Liver (tissue), 8 donors: ENCODE measurements at regions not wholly inside any gene's neighbourhood (a gene's known extent, or its start where the extent isn't known, plus 50 kb on each side); places are given as distances from the start of the nearest gene placed in this dataset.

ENCODE experiments used
- DNase-seq: peaks from one replicate; pipeline ENCODE4 v3.0.0-alpha.2; 2017; ENCODE audit warnings: low spot score
- H3K27ac ChIP-seq, 2 donors: one replicate each; pipeline ENCODE4 v1.7.0; 2013; ENCODE audit warnings: inconsistent platforms in 2 of 2, low read length in 2 of 2, control low read depth in 1 of 2, low read depth in 1 of 2, mild to moderate bottlenecking in 1 of 2
- H3K27me3 ChIP-seq, 4 donors: one replicate each; pipeline versions ENCODE4 v1.6.1 to v1.7.0; 2013; ENCODE audit warnings: low read length in 3 of 4, inconsistent platforms in 1 of 4, mild to moderate bottlenecking in 1 of 4, moderate library complexity in 1 of 4; ENCODE audit not compliant: control insufficient read depth in 4 of 4, insufficient read depth in 4 of 4
- H3K36me3 ChIP-seq, 4 donors: one replicate each; pipeline versions ENCODE4 v1.6.1 to v1.7.0; 2013; ENCODE audit warnings: low read length in 3 of 4, mild to moderate bottlenecking in 3 of 4, low read depth in 1 of 4, moderate library complexity in 1 of 4; ENCODE audit not compliant: control insufficient read depth in 4 of 4, insufficient read depth in 3 of 4
- H3K4me1 ChIP-seq, 4 donors: one replicate each; pipeline versions ENCODE4 v1.6.1 to v1.7.0; 2013; ENCODE audit warnings: low read length in 3 of 4, mild to moderate bottlenecking in 3 of 4, moderate library complexity in 1 of 4; ENCODE audit not compliant: control insufficient read depth in 4 of 4, insufficient read depth in 4 of 4
- H3K4me3 ChIP-seq, 3 donors: one replicate each; pipeline versions ENCODE4 v1.6.1 to v1.7.0; 2013; ENCODE audit warnings: low read length in 3 of 3, control low read depth in 1 of 3, low read depth in 1 of 3, mild to moderate bottlenecking in 1 of 3
- H3K9ac ChIP-seq, 2 donors: one replicate each; pipeline ENCODE4 v1.7.0; 2013; ENCODE audit warnings: low read length in 2 of 2, mild to moderate bottlenecking in 2 of 2, moderate library complexity in 2 of 2, control low read depth in 1 of 2, low read depth in 1 of 2
- H3K9me3 ChIP-seq, 4 donors: one replicate each; pipeline versions ENCODE4 v1.6.1 to v1.7.0; 2013; ENCODE audit warnings: low read length in 3 of 4; ENCODE audit not compliant: control insufficient read depth in 4 of 4
- EGR1 ChIP-seq, 2 donors: IDR thresholded peaks; 2 replicates each; pipeline ENCODE4 v1.6.1; 2016 to 2018; ENCODE audit warnings: antibody characterized with exemption in 2 of 2, low read depth in 2 of 2
- FOXA1 ChIP-seq: IDR thresholded peaks from 2 replicates; pipeline ENCODE4 v1.6.1; 2016; ENCODE audit warnings: antibody characterized with exemption
- FOXA2 ChIP-seq: IDR thresholded peaks from 2 replicates; pipeline ENCODE4 v1.6.1; 2016; ENCODE audit warnings: antibody characterized with exemption
- GABPA ChIP-seq, 2 donors: IDR thresholded peaks in 1 of 2; conservative IDR thresholded peaks in 1 of 2; 2 replicates each; pipeline ENCODE4 v1.6.1; 2016; ENCODE audit warnings: antibody characterized with exemption in 2 of 2, mild to moderate bottlenecking in 1 of 2, moderate library complexity in 1 of 2
- HNF4G ChIP-seq: IDR thresholded peaks from 2 replicates; pipeline ENCODE4 v1.6.1; 2016; ENCODE audit warnings: antibody characterized with exemption
- JUND ChIP-seq, 2 donors: IDR thresholded peaks; 2 replicates each; pipeline ENCODE4 v1.6.1; 2016; ENCODE audit warnings: antibody characterized with exemption in 2 of 2
- NR2F2 ChIP-seq: IDR thresholded peaks from 2 replicates; pipeline ENCODE4 v1.6.1; 2016; ENCODE audit warnings: antibody characterized with exemption
- RAD21 ChIP-seq, 2 donors: IDR thresholded peaks; 2 replicates each; pipeline ENCODE4 v1.6.1; 2016; ENCODE audit warnings: antibody characterized with exemption in 2 of 2, mild to moderate bottlenecking in 2 of 2
- RXRA ChIP-seq, 2 donors: IDR thresholded peaks; 2 replicates each; pipeline ENCODE4 v1.6.1; 2017 to 2018; ENCODE audit warnings: antibody characterized with exemption in 2 of 2, mild to moderate bottlenecking in 1 of 2
- SP1 ChIP-seq: IDR thresholded peaks from 2 replicates; pipeline ENCODE4 v1.6.1; 2018; ENCODE audit warnings: antibody characterized with exemption, mild to moderate bottlenecking
- TAF1 ChIP-seq: conservative IDR thresholded peaks from 2 replicates; pipeline ENCODE4 v1.6.1; 2016; ENCODE audit warnings: antibody characterized with exemption, mild to moderate bottlenecking
- YY1 ChIP-seq: IDR thresholded peaks from 2 replicates; pipeline ENCODE4 v1.6.1; 2016; ENCODE audit warnings: antibody characterized with exemption, mild to moderate bottlenecking
- WGBS: extraction: QIAGEN DNeasy Blood & Tissue Kit; methylation state at CpG from one replicate; pipeline ENCODE4 v1.1.7; 2013; 5-methylcytosine and 5-hydroxymethylcytosine counted together
- TF ChIP-seq, protein P1 (sequence below): IDR thresholded peaks from 2 replicates; pipeline ENCODE4 v1.6.1; 2016; ENCODE audit warnings: antibody characterized with exemption
- TF ChIP-seq, protein P2 (sequence below): fragments of 150-350 bp; IDR thresholded peaks from 2 replicates; pipeline ENCODE4 v1.5.1; 2017; ENCODE audit warnings: improper control_type of control experiment, low read depth, low read length; ENCODE audit not compliant: missing input control
- TF ChIP-seq, protein P3 (sequence below): IDR thresholded peaks from 2 replicates; pipeline ENCODE4 v1.6.1; 2016; ENCODE audit warnings: antibody characterized with exemption
- TF ChIP-seq, protein P4 (sequence below): IDR thresholded peaks from 2 replicates; pipeline ENCODE4 v1.6.1; 2016; ENCODE audit warnings: antibody characterized with exemption
- donor health status: healthy.
- donor health status: healthy.
- donor health status: healthy.
- donor health status: healthy.
- donor health status: healthy.

DNA sequence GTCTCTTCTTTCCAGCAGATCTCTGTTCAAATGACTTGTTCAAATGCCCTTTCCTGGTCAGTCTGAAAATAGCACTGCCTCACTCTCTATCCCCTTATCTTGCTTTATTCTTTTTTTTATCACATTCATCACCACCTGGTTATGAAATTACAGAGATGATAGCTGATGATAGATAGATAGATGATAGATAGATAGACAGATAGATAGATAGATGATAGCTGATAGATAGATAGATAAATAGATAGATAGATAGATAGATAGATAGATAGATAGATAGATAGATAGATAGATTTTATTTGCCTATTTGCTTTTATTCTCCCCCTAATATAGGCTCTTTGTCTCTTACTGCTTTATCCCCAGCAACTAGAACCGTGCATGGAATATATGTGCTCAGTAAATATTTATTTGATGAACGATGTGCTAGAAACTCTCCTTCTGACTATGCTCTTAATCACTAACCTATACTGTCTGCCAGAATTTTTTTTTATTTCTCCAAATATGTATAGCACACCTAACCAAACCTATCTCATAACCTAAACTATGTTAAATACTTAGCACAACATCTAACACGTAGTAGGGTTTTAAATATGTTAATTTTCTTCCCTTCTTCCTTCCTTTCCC, 372.8 kb upstream of the DUSP10 start:
- H3K36me3 ChIP-seq: no peaks in the 10 kb centered on the region
- H3K9me3 ChIP-seq: no peaks in the 10 kb centered on the region
- H3K9ac ChIP-seq: no peak overlapping the region
- WGBS: 81% methylated on average over 3 of the region's 3 CpGs
- no peak overlapping the region for H3K4me3 ChIP-seq
- TF ChIP-seq TAF1 (no peak), GABPA (IDR thresholded peaks at IDR 0.05 in 1 of 2, conservative IDR thresholded peaks at IDR 0.05 in 1 of 2) (no peak), EGR1 (IDR thresholded peaks at IDR 0.05; ENCODE audit: low read depth in 2 of 2) (no peak)
- DNase-seq: no peak
- H3K27ac ChIP-seq: no peak overlapping the region
- H3K27me3 ChIP-seq: no peaks in the 10 kb centered on the region
- no peaks in the 10 kb centered on the region for H3K4me1 ChIP-seq

- Histone ChIP-seq H3K27ac (no peak overlapping the region), H3K27me3 (no peaks in the 10 kb centered on the region), H3K9me3 (no peaks in the 10 kb centered on the region), H3K4me3 (no peak overlapping the region), H3K4me1 (peaks cover 3 to 9% (median 4%) of the 10 kb centered on the region in 4 donors), H3K9ac (no peak overlapping the region), H3K36me3 (no peaks in the 10 kb centered on the region)
- WGBS: 92% methylated on average over 4 of the region's 4 CpGs
- TF ChIP-seq GABPA (IDR thresholded peaks at IDR 0.05 in 1 of 2, conservative IDR thresholded peaks at IDR 0.05 in 1 of 2) (no peak), YY1 (no peak), HNF4G (no peak)
- no peak for DNase-seq
Measured at GRCh38 chr1:222109836-222110235, 367.9 kb upstream of the DUSP10 start.

DNA sequence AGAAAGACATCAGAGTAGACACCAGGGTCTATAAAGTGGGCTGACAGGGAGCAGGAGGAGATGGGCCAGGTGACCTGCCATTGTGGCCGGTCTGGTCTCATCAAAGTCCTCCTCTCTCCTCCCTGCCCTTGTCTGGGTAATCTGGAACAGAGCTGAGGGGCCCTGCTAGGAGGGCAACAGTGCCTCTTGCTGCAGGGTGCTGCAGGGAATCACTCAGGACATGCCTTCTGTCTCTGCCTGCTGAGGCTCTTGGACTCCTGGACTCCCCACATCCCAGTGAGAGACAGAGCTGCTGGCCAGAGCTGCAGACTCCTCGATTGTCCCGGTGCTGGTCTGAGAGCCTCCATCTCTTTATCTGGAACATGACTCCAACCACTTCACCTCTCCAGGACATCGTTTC, 366.1 kb upstream of the DUSP10 start:
- Histone ChIP-seq H3K9me3 (no peaks in the 10 kb centered on the region), H3K27me3 (no peaks in the 10 kb centered on the region), H3K9ac (no peak overlapping the region), H3K27ac (no peak overlapping the region), H3K4me3 (no peak overlapping the region), H3K4me1 (peaks cover 5 to 16% (median 12%) of the 10 kb centered on the region in 4 donors), H3K36me3 (no peaks in the 10 kb centered on the region)
- TF ChIP-seq, protein P1, sequence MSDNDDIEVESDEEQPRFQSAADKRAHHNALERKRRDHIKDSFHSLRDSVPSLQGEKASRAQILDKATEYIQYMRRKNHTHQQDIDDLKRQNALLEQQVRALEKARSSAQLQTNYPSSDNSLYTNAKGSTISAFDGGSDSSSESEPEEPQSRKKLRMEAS: no peak
- TF ChIP-seq, protein P2, sequence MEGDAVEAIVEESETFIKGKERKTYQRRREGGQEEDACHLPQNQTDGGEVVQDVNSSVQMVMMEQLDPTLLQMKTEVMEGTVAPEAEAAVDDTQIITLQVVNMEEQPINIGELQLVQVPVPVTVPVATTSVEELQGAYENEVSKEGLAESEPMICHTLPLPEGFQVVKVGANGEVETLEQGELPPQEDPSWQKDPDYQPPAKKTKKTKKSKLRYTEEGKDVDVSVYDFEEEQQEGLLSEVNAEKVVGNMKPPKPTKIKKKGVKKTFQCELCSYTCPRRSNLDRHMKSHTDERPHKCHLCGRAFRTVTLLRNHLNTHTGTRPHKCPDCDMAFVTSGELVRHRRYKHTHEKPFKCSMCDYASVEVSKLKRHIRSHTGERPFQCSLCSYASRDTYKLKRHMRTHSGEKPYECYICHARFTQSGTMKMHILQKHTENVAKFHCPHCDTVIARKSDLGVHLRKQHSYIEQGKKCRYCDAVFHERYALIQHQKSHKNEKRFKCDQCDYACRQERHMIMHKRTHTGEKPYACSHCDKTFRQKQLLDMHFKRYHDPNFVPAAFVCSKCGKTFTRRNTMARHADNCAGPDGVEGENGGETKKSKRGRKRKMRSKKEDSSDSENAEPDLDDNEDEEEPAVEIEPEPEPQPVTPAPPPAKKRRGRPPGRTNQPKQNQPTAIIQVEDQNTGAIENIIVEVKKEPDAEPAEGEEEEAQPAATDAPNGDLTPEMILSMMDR: no peak
- TF ChIP-seq, protein P3, sequence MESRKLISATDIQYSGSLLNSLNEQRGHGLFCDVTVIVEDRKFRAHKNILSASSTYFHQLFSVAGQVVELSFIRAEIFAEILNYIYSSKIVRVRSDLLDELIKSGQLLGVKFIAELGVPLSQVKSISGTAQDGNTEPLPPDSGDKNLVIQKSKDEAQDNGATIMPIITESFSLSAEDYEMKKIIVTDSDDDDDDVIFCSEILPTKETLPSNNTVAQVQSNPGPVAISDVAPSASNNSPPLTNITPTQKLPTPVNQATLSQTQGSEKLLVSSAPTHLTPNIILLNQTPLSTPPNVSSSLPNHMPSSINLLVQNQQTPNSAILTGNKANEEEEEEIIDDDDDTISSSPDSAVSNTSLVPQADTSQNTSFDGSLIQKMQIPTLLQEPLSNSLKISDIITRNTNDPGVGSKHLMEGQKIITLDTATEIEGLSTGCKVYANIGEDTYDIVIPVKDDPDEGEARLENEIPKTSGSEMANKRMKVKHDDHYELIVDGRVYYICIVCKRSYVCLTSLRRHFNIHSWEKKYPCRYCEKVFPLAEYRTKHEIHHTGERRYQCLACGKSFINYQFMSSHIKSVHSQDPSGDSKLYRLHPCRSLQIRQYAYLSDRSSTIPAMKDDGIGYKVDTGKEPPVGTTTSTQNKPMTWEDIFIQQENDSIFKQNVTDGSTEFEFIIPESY: no peak
- TF ChIP-seq YY1 (no peak), NR2F2 (no peak), EGR1 (IDR thresholded peaks at IDR 0.05; ENCODE audit: low read depth in 2 of 2) (no peak), RAD21 (IDR thresholded peaks at IDR 0.05) (no peak), FOXA2 (no peak), HNF4G (no peak), SP1 (no peak), RXRA (IDR thresholded peaks at IDR 0.05) (no peak), JUND (IDR thresholded peaks at IDR 0.05) (no peak), TAF1 (no peak), FOXA1 (no peak), GABPA (IDR thresholded peaks at IDR 0.05 in 1 of 2, conservative IDR thresholded peaks at IDR 0.05 in 1 of 2) (no peak)
- TF ChIP-seq, protein P4, sequence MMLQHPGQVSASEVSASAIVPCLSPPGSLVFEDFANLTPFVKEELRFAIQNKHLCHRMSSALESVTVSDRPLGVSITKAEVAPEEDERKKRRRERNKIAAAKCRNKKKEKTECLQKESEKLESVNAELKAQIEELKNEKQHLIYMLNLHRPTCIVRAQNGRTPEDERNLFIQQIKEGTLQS: no peak
- WGBS: 93% methylated on average over 4 of the region's 4 CpGs
- DNase-seq: no peak
